GM23338 (cell line): ENCODE measurements at regions not wholly inside any gene's neighbourhood (a gene's known extent, or its start where the extent isn't known, plus 50 kb on each side); places are given as distances from the start of the nearest gene placed in this dataset.

Experiments
- ATAC-seq: fragments of 200-7000 bp; cut with Tn5 transposase; 3 replicates; pipeline ENCODE4 v1.9.1; 2020
- DNase-seq: peaks from one replicate; pipeline ENCODE4 v3.0.0-alpha.2; 2015; ENCODE audit warnings: low spot score
- H2AFZ ChIP-seq: fragments of 200-600 bp; sonication (generic); 2 replicates; pipeline ENCODE4 v1.8.0; 2016; ENCODE audit warnings: antibody characterized with exemption, mild to moderate bottlenecking, moderate library complexity
- H3F3A ChIP-seq: fragments of 200-600 bp; sonication (generic); replicated peaks from 2 replicates; pipeline ENCODE4 v1.8.0; 2017; ENCODE audit warnings: antibody characterized with exemption, mixed run types, low read depth
- H3K27ac ChIP-seq: fragments of 200-600 bp; sonication (generic); 2 replicates; pipeline ENCODE4 v1.6.1; 2016; ENCODE audit warnings: low read depth
- H3K27me3 ChIP-seq: fragments of 200-600 bp; sonication (generic); 2 replicates; pipeline ENCODE4 v1.8.0; 2016; ENCODE audit warnings: mild to moderate bottlenecking, mixed run types, moderate library complexity; ENCODE audit not compliant: insufficient read depth
- H3K36me3 ChIP-seq: fragments of 200-600 bp; sonication (generic); 2 replicates; pipeline ENCODE4 v1.8.0; 2016; ENCODE audit warnings: mild to moderate bottlenecking; ENCODE audit not compliant: insufficient read depth
- H3K4me1 ChIP-seq: fragments of 200-600 bp; sonication (generic); 2 replicates; pipeline ENCODE4 v1.8.0; 2016; ENCODE audit warnings: mild to moderate bottlenecking, moderate library complexity; ENCODE audit not compliant: insufficient read depth
- H3K4me2 ChIP-seq: fragments of 200-600 bp; sonication (generic); 2 replicates; pipeline ENCODE4 v1.7.1; 2017; ENCODE audit warnings: mixed run types
- H3K4me3 ChIP-seq: fragments of 200-600 bp; sonication (generic); 2 replicates; pipeline ENCODE4 v1.6.1; 2016; ENCODE audit warnings: mixed run types
- H3K79me2 ChIP-seq: fragments of 200-600 bp; sonication (generic); replicated peaks from 2 replicates; pipeline ENCODE4 v1.8.0; 2017; ENCODE audit warnings: mild to moderate bottlenecking; ENCODE audit not compliant: insufficient read depth
- H3K9me2 ChIP-seq: fragments of 200-600 bp; sonication (generic); 2 replicates; pipeline ENCODE4 v1.8.0; 2017; ENCODE audit not compliant: insufficient read depth
- H4K20me1 ChIP-seq: fragments of 200-600 bp; sonication (generic); replicated peaks from 2 replicates; pipeline ENCODE4 v1.8.0; 2017; ENCODE audit warnings: mild to moderate bottlenecking; ENCODE audit not compliant: insufficient read depth
- H3K27ac Mint-ChIP-seq: 2 replicates; pipeline ENCODE4 v1.8.0; 2020; ENCODE audit warnings: inconsistent platforms, mild to moderate bottlenecking, moderate library complexity, mixed read lengths
- H3K27me3 Mint-ChIP-seq: 3 replicates; pipeline ENCODE4 v1.8.0; 2022; ENCODE audit warnings: low read depth, mild to moderate bottlenecking, moderate library complexity, mixed read lengths, inconsistent platforms; ENCODE audit not compliant: insufficient read depth, poor library complexity
- H3K36me3 Mint-ChIP-seq: 3 replicates; pipeline ENCODE4 v1.8.0; 2021; ENCODE audit warnings: low read depth, mild to moderate bottlenecking, inconsistent platforms, moderate library complexity, mixed read lengths
- H3K4me1 Mint-ChIP-seq: 3 replicates; pipeline ENCODE4 v1.8.0; 2020; ENCODE audit warnings: mild to moderate bottlenecking, inconsistent platforms, mixed read lengths
- H3K4me3 Mint-ChIP-seq: 3 replicates; pipeline ENCODE4 v1.8.0; 2021; ENCODE audit warnings: moderate library complexity, mild to moderate bottlenecking, inconsistent platforms, mixed read lengths
- H3K9me3 Mint-ChIP-seq: 3 replicates; pipeline ENCODE4 v1.8.0; 2020; ENCODE audit warnings: moderate library complexity, mild to moderate bottlenecking, inconsistent platforms, mixed read lengths
- ETS1 ChIP-seq: IDR thresholded peaks from 2 replicates; pipeline ENCODE4 v1.6.1; 2016; ENCODE audit warnings: antibody characterized with exemption
- EZH2 ChIP-seq: fragments of 200-600 bp; sonication (generic); IDR thresholded peaks from one replicate; pipeline ENCODE4 v1.8.0; 2017; ENCODE audit warnings: antibody characterized with exemption, mild to moderate bottlenecking, low read depth; ENCODE audit not compliant: unreplicated experiment
- EZH2phosphoT487 ChIP-seq: fragments of 200-600 bp; sonication (generic); IDR thresholded peaks from one replicate; pipeline ENCODE4 v1.8.1; 2018; ENCODE audit warnings: antibody characterized with exemption; ENCODE audit not compliant: unreplicated experiment
- NANOG ChIP-seq: IDR thresholded peaks from 2 replicates; pipeline ENCODE4 v1.6.1; 2016; ENCODE audit warnings: antibody characterized with exemption, borderline replicate concordance
- POLR2AphosphoS5 ChIP-seq: IDR thresholded peaks from 2 replicates; pipeline ENCODE4 v1.6.1; 2016; ENCODE audit warnings: antibody characterized with exemption, low read depth
- STAT1 ChIP-seq: IDR thresholded peaks from one replicate; pipeline ENCODE4 v1.6.1; 2016; ENCODE audit warnings: antibody characterized with exemption; ENCODE audit not compliant: unreplicated experiment
- ZNF462 ChIP-seq: fragments of 250-450 bp; sonication (Bioruptor Pico); IDR thresholded peaks from 2 replicates; pipeline ENCODE4 v1.5.0; 2020; ENCODE audit warnings: mild to moderate bottlenecking, moderate library complexity

- no peak for TF ChIP-seq ZNF462
- TF ChIP-seq POLR2AphosphoS5, result no peak
- no peak for TF ChIP-seq ETS1
- TF ChIP-seq EZH2phosphoT487, result no peak
- no peak for TF ChIP-seq EZH2
Observed at GRCh38 chr13:86920961-86921360, 750.2 kb upstream of the SLITRK5 start (continued).

GRCh38 chr13:86922936-86923335 lies 748.2 kb upstream of the SLITRK5 start:
- ATAC-seq (no peak; the same call in 2 of the 3 replicates), DNase-seq (no peak)
- no peak overlapping the region for H3K4me3 Mint-ChIP-seq
- peaks cover 14% of the 10 kb centered on the region for H3K9me3 Mint-ChIP-seq
- no peak overlapping the region for H3K27ac Mint-ChIP-seq
- H3K36me3 Mint-ChIP-seq, result peaks cover 14% of the 10 kb centered on the region
- Histone ChIP-seq H3F3A (no peaks in the 10 kb centered on the region), H3K27me3 (peaks cover 4% of the 10 kb centered on the region; the same call in 1 of the 2 replicates), H2AFZ (no peak overlapping the region), H3K36me3 (no peaks in the 10 kb centered on the region), H3K9me2 (no peaks in the 10 kb centered on the region), H3K79me2 (no peaks in the 10 kb centered on the region), H3K27ac (no peak overlapping the region), H3K4me2 (no peak overlapping the region), H4K20me1 (0 out of 2 replicates have a peak, but pooled peaks cover 7% of the 10 kb centered on the region), H3K4me1 (peaks cover 4% of the 10 kb centered on the region; the same call in 1 of the 2 replicates), H3K4me3 (no peak overlapping the region)
- H3K4me1 Mint-ChIP-seq, result peaks cover 31% of the 10 kb centered on the region
- H3K27me3 Mint-ChIP-seq, result peaks cover 6% of the 10 kb centered on the region
- no peak for TF ChIP-seq NANOG
- no peak for TF ChIP-seq ETS1
- TF ChIP-seq EZH2phosphoT487, result no peak
- no peak for TF ChIP-seq STAT1
- no peak for TF ChIP-seq POLR2AphosphoS5
- no peak for TF ChIP-seq ZNF462
- TF ChIP-seq EZH2, result no peak
